Prostate gland (tissue), 2 donors: ENCODE measurements at regions not wholly inside any gene's neighbourhood (a gene's known extent, or its start where the extent isn't known, plus 50 kb on each side); places are given as distances from the start of the nearest gene placed in this dataset.

Source experiments
- CTCF ChIP-seq, 4 experiments: fragments of 200-600 bp in 2 of 4; fragments of 450-650 bp in 2 of 4; sonication (generic) in 2 of 4; IDR thresholded peaks; 1 replicate in 3 of 4; 2 replicates in 1 of 4; pipeline ENCODE4 v1.5.1; 2016 to 2019; ENCODE audit warnings: antibody characterized with exemption in 4 of 4, mild to moderate bottlenecking in 2 of 4, moderate library complexity in 2 of 4
- POLR2A ChIP-seq: fragments of 450-650 bp; IDR thresholded peaks from one replicate; pipeline ENCODE4 v1.6.1; 2016; ENCODE audit warnings: antibody characterized with exemption, mild to moderate bottlenecking

GRCh38 chr5:102069974-102070373, 226.1 kb downstream of the SLCO4C1 start:
- TF ChIP-seq POLR2A (no peak), CTCF (IDR thresholded peaks at IDR 0.05) (no peak)
